ENCODE measurements at regions not wholly inside any gene's neighbourhood (a gene's known extent, or its start where the extent isn't known, plus 50 kb on each side); places are given as distances from the start of the nearest gene placed in this dataset.

DNA sequence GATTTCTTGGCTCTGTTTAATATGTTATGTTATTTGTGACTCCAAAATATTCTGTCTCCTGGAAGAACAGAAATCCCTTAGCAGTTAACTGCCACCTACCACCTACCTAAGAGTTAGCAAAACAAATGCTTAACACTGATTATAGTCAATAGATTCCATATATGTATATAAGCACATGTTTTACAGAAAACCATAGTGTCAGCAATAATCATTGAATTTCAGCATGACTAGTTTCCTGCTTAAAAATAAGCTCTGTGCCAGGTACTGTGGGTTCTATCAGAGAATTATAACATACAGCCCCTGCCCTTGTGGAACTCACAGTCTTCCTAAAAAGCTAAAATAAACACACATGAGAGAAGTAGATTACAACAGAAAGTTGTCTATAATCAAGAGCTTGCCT, 561.9 kb upstream of the CAMK1G start:
- no peaks in the 10 kb centered on the region for H3K4me1 Mint-ChIP-seq (ENCODE audit: low read depth)
- no peak overlapping the region for H3K27ac Mint-ChIP-seq (ENCODE audit: unreplicated experiment)
- no peak overlapping the region for H3K4me3 Mint-ChIP-seq (ENCODE audit: unreplicated experiment)
- H3K9me3 Mint-ChIP-seq (ENCODE audit: low read depth) = peaks cover 23% of the 10 kb centered on the region
- TF ChIP-seq, protein P1, sequence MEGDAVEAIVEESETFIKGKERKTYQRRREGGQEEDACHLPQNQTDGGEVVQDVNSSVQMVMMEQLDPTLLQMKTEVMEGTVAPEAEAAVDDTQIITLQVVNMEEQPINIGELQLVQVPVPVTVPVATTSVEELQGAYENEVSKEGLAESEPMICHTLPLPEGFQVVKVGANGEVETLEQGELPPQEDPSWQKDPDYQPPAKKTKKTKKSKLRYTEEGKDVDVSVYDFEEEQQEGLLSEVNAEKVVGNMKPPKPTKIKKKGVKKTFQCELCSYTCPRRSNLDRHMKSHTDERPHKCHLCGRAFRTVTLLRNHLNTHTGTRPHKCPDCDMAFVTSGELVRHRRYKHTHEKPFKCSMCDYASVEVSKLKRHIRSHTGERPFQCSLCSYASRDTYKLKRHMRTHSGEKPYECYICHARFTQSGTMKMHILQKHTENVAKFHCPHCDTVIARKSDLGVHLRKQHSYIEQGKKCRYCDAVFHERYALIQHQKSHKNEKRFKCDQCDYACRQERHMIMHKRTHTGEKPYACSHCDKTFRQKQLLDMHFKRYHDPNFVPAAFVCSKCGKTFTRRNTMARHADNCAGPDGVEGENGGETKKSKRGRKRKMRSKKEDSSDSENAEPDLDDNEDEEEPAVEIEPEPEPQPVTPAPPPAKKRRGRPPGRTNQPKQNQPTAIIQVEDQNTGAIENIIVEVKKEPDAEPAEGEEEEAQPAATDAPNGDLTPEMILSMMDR (IDR thresholded peaks at IDR 0.05) = no peak
- no peaks in the 10 kb centered on the region for H3K36me3 Mint-ChIP-seq (ENCODE audit: low read depth)
- DNase-seq (ENCODE audit: low spot score) = no peak
- H3K27me3 Mint-ChIP-seq (ENCODE audit: low read depth) = peaks cover 15% of the 10 kb centered on the region

DNA sequence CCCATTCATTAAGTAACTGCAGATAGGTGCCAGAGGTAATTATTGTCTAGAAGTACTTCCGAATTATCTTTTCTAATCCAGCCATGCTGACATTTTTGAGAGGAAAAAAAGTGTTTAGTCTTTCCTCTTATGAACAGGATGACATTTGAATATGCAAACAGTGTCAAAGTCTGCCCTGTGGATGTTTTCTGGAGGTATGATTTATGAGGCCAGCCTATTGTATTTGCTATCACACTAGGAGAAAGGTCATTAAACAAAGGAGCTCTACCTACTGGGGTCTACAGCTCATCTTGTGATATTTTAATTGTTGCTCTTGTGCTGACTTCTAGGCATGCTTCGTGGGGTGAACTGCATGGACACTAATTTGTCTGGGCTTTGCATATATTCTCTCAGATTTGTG, 559.7 kb upstream of the CAMK1G start:
- H3K27ac Mint-ChIP-seq (ENCODE audit: unreplicated experiment) = no peak overlapping the region
- no peaks in the 10 kb centered on the region for H3K4me1 Mint-ChIP-seq (ENCODE audit: low read depth)
- no peak overlapping the region for H3K4me3 Mint-ChIP-seq (ENCODE audit: unreplicated experiment)
- TF ChIP-seq, protein P1 (IDR thresholded peaks at IDR 0.05) = no peak
- peaks cover 13% of the 10 kb centered on the region for H3K9me3 Mint-ChIP-seq (ENCODE audit: low read depth)
- no peaks in the 10 kb centered on the region for H3K36me3 Mint-ChIP-seq (ENCODE audit: low read depth)
- H3K27me3 Mint-ChIP-seq (ENCODE audit: low read depth) = peaks cover 13% of the 10 kb centered on the region
- DNase-seq (ENCODE audit: low spot score) = no peak

DNA sequence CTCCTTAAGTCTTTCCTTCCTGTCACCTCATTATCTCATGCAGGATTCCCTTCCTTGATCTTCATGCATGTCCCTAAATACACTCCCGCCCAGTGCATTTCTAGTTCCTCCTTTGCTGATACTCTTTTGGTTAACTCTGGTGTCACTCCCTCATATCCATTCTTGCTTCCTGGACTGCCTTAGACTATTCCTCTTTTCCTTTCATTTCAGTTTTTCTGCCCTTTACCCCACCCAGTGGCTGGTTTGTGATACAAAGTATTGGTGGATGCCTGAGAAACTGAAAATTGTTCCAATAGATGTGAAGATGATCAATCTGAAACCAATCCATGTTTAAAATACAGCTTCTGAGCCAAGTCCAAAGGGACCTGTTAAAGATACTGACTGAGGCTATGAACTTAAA, 553.8 kb upstream of the CAMK1G start:
- TF ChIP-seq, protein P1 (IDR thresholded peaks at IDR 0.05) = peak; percentile 34
- no peak for DNase-seq (ENCODE audit: low spot score)
- Mint-ChIP-seq H3K4me1 (ENCODE audit: low read depth) (no peaks in the 10 kb centered on the region), H3K4me3 (ENCODE audit: unreplicated experiment) (no peak overlapping the region), H3K27me3 (ENCODE audit: low read depth) (peaks cover 13% of the 10 kb centered on the region), H3K27ac (ENCODE audit: unreplicated experiment) (no peak overlapping the region), H3K36me3 (ENCODE audit: low read depth) (no peaks in the 10 kb centered on the region), H3K9me3 (ENCODE audit: low read depth) (no peaks in the 10 kb centered on the region)

DNA sequence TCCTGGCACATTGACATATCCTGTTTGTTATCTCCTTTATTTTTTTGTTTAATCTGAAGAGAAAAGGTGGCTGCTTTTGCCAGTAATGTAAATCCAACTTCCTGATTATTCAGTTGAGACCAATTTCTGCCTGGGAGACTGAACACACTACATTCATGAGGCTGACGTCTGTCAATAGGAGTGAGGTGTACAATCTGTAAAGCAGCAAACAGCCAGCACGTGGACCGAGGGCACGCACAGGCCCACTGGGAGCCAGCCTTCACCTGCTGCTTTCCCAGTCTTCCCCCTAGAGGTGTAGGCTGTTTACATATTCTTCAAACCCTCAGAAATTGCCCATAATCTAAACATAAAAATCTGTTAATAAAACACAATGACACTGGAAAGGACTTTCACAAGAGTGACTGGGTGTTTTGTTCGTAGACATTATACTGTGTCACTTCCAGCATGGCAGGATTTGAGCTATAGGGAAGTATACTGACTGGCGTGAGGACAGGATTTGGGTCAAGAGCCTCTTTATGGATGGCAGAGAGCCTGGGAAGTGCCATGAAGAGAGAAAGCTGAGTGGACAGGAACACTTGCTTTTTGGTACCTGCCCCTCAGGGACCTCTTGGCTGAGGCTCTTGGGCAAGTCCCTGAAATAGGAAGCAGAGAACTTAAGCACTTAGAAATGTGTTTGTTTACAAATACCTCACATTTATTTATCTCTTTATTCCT, 552.9 kb upstream of the CAMK1G start:
- H3K27ac Mint-ChIP-seq (ENCODE audit: unreplicated experiment) = no peak overlapping the region
- H3K9me3 Mint-ChIP-seq (ENCODE audit: low read depth) = no peaks in the 10 kb centered on the region
- peaks cover 13% of the 10 kb centered on the region for H3K27me3 Mint-ChIP-seq (ENCODE audit: low read depth)
- H3K4me3 Mint-ChIP-seq (ENCODE audit: unreplicated experiment) = no peak overlapping the region
- H3K36me3 Mint-ChIP-seq (ENCODE audit: low read depth) = no peaks in the 10 kb centered on the region
- no peaks in the 10 kb centered on the region for H3K4me1 Mint-ChIP-seq (ENCODE audit: low read depth)
- TF ChIP-seq, protein P1 (IDR thresholded peaks at IDR 0.05) = no peak
- no peak for DNase-seq (ENCODE audit: low spot score)

DNA sequence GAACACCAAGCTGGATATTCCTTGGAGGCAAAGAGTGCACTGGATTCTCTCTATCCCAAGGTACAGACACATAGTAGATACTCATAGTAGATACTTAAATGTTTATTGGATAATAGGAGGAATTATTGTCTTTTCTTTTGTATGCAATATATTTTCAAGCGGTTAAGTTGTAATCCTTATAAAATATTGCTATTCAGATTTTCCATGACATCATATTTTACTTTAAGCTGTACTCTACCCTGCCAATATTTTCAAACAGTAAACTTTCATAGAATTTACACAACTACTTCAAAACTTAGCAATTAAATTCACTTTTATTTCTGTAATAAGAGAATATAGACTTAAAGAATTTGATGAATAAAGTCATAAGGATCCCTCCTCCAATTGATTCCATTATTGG, 546.5 kb upstream of the CAMK1G start:
- H3K4me3 Mint-ChIP-seq (ENCODE audit: unreplicated experiment) = no peak overlapping the region
- no peaks in the 10 kb centered on the region for H3K9me3 Mint-ChIP-seq (ENCODE audit: low read depth)
- TF ChIP-seq, protein P1 (IDR thresholded peaks at IDR 0.05) = no peak
- no peak for DNase-seq (ENCODE audit: low spot score)
- H3K27me3 Mint-ChIP-seq (ENCODE audit: low read depth) = peaks cover 5% of the 10 kb centered on the region
- no peaks in the 10 kb centered on the region for H3K36me3 Mint-ChIP-seq (ENCODE audit: low read depth)
- peaks cover 7% of the 10 kb centered on the region for H3K4me1 Mint-ChIP-seq (ENCODE audit: low read depth)
- H3K27ac Mint-ChIP-seq (ENCODE audit: unreplicated experiment) = no peak overlapping the region
